GM19025 (cell line): ENCODE measurements at regions not wholly inside any gene's neighbourhood (a gene's known extent, or its start where the extent isn't known, plus 50 kb on each side); places are given as distances from the start of the nearest gene placed in this dataset.

Experiments
- ATAC-seq: cut with Tn5 transposase; IDR thresholded peaks from one replicate; pipeline ENCODE4 v1.9.1; 2021; ENCODE audit warnings: mild to moderate bottlenecking, low read depth, moderate library complexity; ENCODE audit not compliant: unreplicated experiment

- ATAC-seq: no peak
These were observed 322.0 kb upstream of the NT5C1B start for GRCh38 chr2:18911416-18911815.

- no peak for ATAC-seq
These were observed 321.5 kb upstream of the NT5C1B start for GRCh38 chr2:18910843-18911242.

- no peak for ATAC-seq
These were observed 318.6 kb upstream of the NT5C1B start for GRCh38 chr2:18907937-18908336.

GRCh38 chr2:18907508-18907907 is 318.1 kb upstream of the NT5C1B start:
- no peak for ATAC-seq

GRCh38 chr2:18903750-18904149 is 314.4 kb upstream of the NT5C1B start:
- ATAC-seq: peak; percentile 94

- no peak for ATAC-seq
These were observed 311.9 kb upstream of the NT5C1B start for GRCh38 chr2:18901242-18901641.

- no peak for ATAC-seq
These were observed 311.3 kb upstream of the NT5C1B start for GRCh38 chr2:18900691-18901141.

GRCh38 chr2:18899725-18900124 is 310.4 kb upstream of the NT5C1B start:
- no peak for ATAC-seq

- ATAC-seq: no peak
These were observed 308.9 kb upstream of the NT5C1B start for GRCh38 chr2:18898271-18898670.

GRCh38 chr2:18896125-18896764 is 306.9 kb upstream of the NT5C1B start:
- no peak for ATAC-seq

- no peak for ATAC-seq
These were observed 302.4 kb upstream of the NT5C1B start for GRCh38 chr2:18891600-18892345.

- ATAC-seq: no peak
These were observed 300.4 kb upstream of the NT5C1B start for GRCh38 chr2:18889565-18890332.

- ATAC-seq: no peak
These were observed 296.1 kb upstream of the NT5C1B start for GRCh38 chr2:18885457-18885856.

GRCh38 chr2:18883616-18884456 is 294.5 kb upstream of the NT5C1B start:
- ATAC-seq: no peak

- ATAC-seq: no peak
These were observed 282.1 kb upstream of the NT5C1B start for GRCh38 chr2:18871430-18871829.

- ATAC-seq: no peak
These were observed 280.9 kb upstream of the NT5C1B start for GRCh38 chr2:18870307-18870706.

GRCh38 chr2:18861951-18862350 is 272.6 kb upstream of the NT5C1B start:
- ATAC-seq: no peak

- ATAC-seq: no peak
These were observed 270.8 kb upstream of the NT5C1B start for GRCh38 chr2:18860179-18860578.

GRCh38 chr2:18856765-18857164 is 267.4 kb upstream of the NT5C1B start:
- no peak for ATAC-seq

- ATAC-seq: no peak
These were observed 265.7 kb upstream of the NT5C1B start for GRCh38 chr2:18855027-18855426.
